Transverse colon (tissue), 3 donors: ENCODE measurements at regions not wholly inside any gene's neighbourhood (a gene's known extent, or its start where the extent isn't known, plus 50 kb on each side); places are given as distances from the start of the nearest gene placed in this dataset.

ENCODE experiments used
- EP300 ChIP-seq: sonication (generic); formaldehyde crosslinking; IDR thresholded peaks from one replicate; pipeline ENCODE4 v1.6.1; 2017; ENCODE audit warnings: antibody characterized with exemption, low read depth
- TF ChIP-seq, protein P1 (sequence below), 5 experiments: fragments of 200-600 bp in 3 of 5; fragments of 450-650 bp in 2 of 5; sonication (generic) in 3 of 5; IDR thresholded peaks; 1 replicate in 2 of 5; 2 replicates in 3 of 5; pipeline ENCODE4 v1.5.1; 2016 to 2017; ENCODE audit warnings: antibody characterized with exemption in 5 of 5, inconsistent platforms in 3 of 5, mild to moderate bottlenecking in 2 of 5, moderate library complexity in 1 of 5

DNA sequence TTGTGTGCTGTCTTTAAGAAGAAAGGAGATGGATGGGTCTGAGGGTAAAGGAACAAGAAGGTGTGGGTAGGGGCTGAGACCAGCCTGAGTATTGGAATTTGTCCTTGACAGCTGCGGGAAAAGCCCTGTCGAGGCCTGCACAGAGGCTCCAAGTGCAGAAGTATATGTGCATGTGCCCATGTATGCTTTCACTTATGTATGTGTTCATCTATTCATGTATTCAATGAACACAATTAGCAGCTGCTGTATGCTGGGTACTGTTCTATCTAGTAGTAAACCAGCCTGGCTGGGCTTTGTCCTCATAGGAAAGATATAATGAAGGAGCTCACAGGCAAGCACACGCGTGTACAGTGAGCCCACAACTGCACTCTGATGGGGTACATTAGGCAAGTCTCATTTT lies 181.4 kb downstream of the CALCRL start:
- TF ChIP-seq, protein P1, sequence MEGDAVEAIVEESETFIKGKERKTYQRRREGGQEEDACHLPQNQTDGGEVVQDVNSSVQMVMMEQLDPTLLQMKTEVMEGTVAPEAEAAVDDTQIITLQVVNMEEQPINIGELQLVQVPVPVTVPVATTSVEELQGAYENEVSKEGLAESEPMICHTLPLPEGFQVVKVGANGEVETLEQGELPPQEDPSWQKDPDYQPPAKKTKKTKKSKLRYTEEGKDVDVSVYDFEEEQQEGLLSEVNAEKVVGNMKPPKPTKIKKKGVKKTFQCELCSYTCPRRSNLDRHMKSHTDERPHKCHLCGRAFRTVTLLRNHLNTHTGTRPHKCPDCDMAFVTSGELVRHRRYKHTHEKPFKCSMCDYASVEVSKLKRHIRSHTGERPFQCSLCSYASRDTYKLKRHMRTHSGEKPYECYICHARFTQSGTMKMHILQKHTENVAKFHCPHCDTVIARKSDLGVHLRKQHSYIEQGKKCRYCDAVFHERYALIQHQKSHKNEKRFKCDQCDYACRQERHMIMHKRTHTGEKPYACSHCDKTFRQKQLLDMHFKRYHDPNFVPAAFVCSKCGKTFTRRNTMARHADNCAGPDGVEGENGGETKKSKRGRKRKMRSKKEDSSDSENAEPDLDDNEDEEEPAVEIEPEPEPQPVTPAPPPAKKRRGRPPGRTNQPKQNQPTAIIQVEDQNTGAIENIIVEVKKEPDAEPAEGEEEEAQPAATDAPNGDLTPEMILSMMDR (IDR thresholded peaks at IDR 0.05): no peak
- no peak for TF ChIP-seq EP300
